ENCODE measurements at regions not wholly inside any gene's neighbourhood (a gene's known extent, or its start where the extent isn't known, plus 50 kb on each side); places are given as distances from the start of the nearest gene placed in this dataset.

DNA sequence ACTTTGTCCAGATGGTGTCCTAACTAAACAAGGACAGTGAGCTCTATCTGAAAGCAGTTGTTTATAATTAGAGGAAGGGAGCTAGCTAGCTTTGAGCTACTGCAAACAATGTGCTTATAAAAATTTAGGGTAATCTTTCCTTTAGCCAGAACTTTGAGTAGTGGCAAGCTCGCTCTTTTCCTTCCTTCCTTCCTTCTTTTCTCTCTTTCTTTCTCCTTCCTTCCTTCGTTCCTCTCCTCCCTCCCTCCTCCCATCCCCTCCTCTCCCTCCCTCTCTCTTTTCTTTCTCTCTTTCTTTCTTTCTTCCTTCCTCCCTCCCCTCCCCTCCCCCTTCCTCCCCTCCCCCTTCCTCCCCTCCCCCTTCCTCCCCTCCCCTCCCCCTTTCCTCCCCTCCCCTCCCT is 520.1 kb downstream of the INHBA start:
- DNase-seq: no peak
- TF ChIP-seq EP300 (IDR thresholded peaks at IDR 0.05): no peak
- no peak for TF ChIP-seq POLR2A (IDR thresholded peaks at IDR 0.05)
- TF ChIP-seq, protein P1, sequence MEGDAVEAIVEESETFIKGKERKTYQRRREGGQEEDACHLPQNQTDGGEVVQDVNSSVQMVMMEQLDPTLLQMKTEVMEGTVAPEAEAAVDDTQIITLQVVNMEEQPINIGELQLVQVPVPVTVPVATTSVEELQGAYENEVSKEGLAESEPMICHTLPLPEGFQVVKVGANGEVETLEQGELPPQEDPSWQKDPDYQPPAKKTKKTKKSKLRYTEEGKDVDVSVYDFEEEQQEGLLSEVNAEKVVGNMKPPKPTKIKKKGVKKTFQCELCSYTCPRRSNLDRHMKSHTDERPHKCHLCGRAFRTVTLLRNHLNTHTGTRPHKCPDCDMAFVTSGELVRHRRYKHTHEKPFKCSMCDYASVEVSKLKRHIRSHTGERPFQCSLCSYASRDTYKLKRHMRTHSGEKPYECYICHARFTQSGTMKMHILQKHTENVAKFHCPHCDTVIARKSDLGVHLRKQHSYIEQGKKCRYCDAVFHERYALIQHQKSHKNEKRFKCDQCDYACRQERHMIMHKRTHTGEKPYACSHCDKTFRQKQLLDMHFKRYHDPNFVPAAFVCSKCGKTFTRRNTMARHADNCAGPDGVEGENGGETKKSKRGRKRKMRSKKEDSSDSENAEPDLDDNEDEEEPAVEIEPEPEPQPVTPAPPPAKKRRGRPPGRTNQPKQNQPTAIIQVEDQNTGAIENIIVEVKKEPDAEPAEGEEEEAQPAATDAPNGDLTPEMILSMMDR (IDR thresholded peaks at IDR 0.05): no peak

DNA sequence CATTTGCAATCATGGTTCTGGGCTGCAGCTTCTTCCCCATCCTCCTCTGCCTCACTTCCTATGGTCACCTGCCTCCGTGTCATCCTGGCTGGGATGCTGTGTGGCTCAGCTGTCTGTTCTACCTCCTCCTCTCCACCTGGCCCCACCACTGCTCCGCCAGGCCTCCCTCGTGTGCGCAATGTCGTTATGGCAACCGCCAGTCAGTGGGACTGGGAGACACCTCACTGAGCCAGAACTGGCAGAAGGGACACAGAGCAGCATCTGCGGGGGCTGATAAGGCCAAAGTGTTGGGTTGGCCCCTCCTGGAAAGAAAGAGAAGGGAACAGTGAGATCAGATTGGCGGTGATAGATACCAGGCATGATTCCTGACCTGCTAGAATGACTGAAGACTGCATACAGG is 527.5 kb downstream of the INHBA start:
- H3K4me1 ChIP-seq (ENCODE audit: insufficient read depth): no peaks in the 10 kb centered on the region
- no peaks in the 10 kb centered on the region for H3K9me3 ChIP-seq
- no peak for DNase-seq
- 92 to 98% (median 96%) methylated on average over 8 of the region's 8 CpGs for WGBS, 3 donors
- H3K27ac ChIP-seq: no peak overlapping the region
- no peak overlapping the region for H3K4me3 ChIP-seq
- intact Hi-C loops (cut with DNase I): no loop called here
- no peaks in the 10 kb centered on the region for H3K36me3 ChIP-seq
- TF ChIP-seq, protein P1 (IDR thresholded peaks at IDR 0.05): no peak
- TF ChIP-seq POLR2A (IDR thresholded peaks at IDR 0.05): no peak
- no peak for TF ChIP-seq EP300 (IDR thresholded peaks at IDR 0.05)
- H3K27me3 ChIP-seq: no peaks in the 10 kb centered on the region

More for the DNA sequence above, 520.1 kb downstream of the INHBA start:
- Histone ChIP-seq H3K27ac (no peak overlapping the region), H3K4me3 (no peak overlapping the region), H3K9me3 (no peaks in the 10 kb centered on the region), H3K36me3 (no peaks in the 10 kb centered on the region), H3K27me3 (no peaks in the 10 kb centered on the region), H3K4me1 (ENCODE audit: insufficient read depth) (peaks cover 2% of the 10 kb centered on the region)
- intact Hi-C loops (cut with DNase I): no loop called here
- 46 to 93% (median 88%) methylated on average over 2 of the region's 2 CpGs for WGBS, 3 donors

DNA sequence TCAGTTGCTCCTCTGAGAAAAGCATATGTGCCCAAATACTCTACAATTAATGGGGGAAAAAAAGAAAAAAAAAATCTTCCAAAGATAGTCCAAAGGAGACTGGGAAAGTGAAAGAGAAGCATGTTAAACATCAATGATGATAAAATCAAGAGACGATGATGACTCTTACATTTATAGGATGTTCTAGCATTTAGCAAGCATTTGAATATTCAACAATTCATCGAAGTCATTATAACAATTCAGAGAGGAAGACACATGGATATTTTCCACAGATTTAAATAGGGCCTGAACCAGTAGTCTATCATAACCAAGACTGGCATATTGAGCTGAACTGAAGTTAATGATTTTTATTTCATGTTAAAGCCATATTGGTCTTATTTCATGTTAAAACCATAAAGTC is 528.4 kb downstream of the INHBA start:
- H3K4me1 ChIP-seq (ENCODE audit: insufficient read depth): no peaks in the 10 kb centered on the region
- H3K9me3 ChIP-seq: no peaks in the 10 kb centered on the region
- H3K27ac ChIP-seq: no peak overlapping the region
- WGBS, 3 donors: 95 to 97% (median 95%) methylated on average over 2 of the region's 2 CpGs
- no peak for DNase-seq
- no peaks in the 10 kb centered on the region for H3K27me3 ChIP-seq
- no peak overlapping the region for H3K4me3 ChIP-seq
- intact Hi-C loops (cut with DNase I): no loop called here
- H3K36me3 ChIP-seq: no peaks in the 10 kb centered on the region
- no peak for TF ChIP-seq POLR2A (IDR thresholded peaks at IDR 0.05)
- no peak for TF ChIP-seq EP300 (IDR thresholded peaks at IDR 0.05)
- TF ChIP-seq, protein P1 (IDR thresholded peaks at IDR 0.05): no peak

DNA sequence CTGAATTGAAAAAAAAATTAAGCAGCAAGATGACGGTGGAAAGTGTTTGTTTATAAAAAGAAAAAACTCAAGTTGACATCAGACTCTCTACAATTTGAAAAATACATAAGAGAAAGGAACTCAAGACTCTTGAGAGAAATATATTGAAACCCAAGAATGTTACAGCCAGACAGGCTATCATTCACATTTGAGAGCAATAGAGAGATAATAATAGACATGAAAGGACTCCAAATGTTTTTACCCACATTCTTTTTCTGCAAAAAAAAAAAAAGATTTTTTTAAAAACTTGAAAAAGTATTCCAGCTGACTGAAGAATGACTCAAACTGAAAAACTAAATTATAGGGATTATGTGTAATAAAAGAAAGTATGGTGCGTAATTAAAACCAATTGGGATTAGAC is 532.4 kb downstream of the INHBA start:
- Histone ChIP-seq H3K9me3 (no peaks in the 10 kb centered on the region), H3K36me3 (no peaks in the 10 kb centered on the region), H3K4me1 (ENCODE audit: insufficient read depth) (no peaks in the 10 kb centered on the region), H3K4me3 (no peak overlapping the region), H3K27ac (no peak overlapping the region), H3K27me3 (no peaks in the 10 kb centered on the region)
- no peak for TF ChIP-seq EP300 (IDR thresholded peaks at IDR 0.05)
- TF ChIP-seq, protein P1 (IDR thresholded peaks at IDR 0.05): no peak
- TF ChIP-seq POLR2A (IDR thresholded peaks at IDR 0.05): no peak
- DNase-seq: no peak
- WGBS, 3 donors: 51 to 62% (median 59%) methylated on average over 2 of the region's 2 CpGs
- intact Hi-C loops (cut with DNase I): no loop called here

DNA sequence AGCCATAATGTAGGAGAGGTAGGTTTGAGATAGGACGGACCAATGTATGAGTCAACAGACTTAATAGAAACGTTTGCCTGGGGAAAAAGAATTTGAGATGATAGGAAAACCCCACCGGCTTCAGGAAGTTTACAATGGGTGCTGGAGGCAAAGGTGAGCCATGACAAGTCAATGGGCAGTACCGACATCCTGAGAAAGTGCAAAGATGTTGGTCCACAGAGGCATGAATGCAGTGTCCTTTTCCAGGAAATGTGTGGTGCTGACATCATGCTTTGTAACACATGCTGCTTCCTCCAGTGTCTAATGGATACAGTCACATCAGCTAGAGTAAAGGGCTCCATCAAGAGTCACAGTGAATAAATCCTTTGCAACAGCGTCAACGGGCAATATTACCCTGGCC is 533.6 kb downstream of the INHBA start:
- Histone ChIP-seq H3K27ac (no peak overlapping the region), H3K4me3 (no peak overlapping the region), H3K4me1 (ENCODE audit: insufficient read depth) (no peaks in the 10 kb centered on the region), H3K27me3 (no peaks in the 10 kb centered on the region), H3K9me3 (no peaks in the 10 kb centered on the region), H3K36me3 (no peaks in the 10 kb centered on the region)
- no peak for DNase-seq
- TF ChIP-seq, protein P1 (IDR thresholded peaks at IDR 0.05): no peak
- no peak for TF ChIP-seq POLR2A (IDR thresholded peaks at IDR 0.05)
- TF ChIP-seq EP300 (IDR thresholded peaks at IDR 0.05): no peak
- 83 to 86% (median 84%) methylated on average over 6 of the region's 6 CpGs for WGBS, 3 donors
- intact Hi-C loops (cut with DNase I): no loop called here
